ENCODE measurements at regions not wholly inside any gene's neighbourhood (a gene's known extent, or its start where the extent isn't known, plus 50 kb on each side); places are given as distances from the start of the nearest gene placed in this dataset.

DNA sequence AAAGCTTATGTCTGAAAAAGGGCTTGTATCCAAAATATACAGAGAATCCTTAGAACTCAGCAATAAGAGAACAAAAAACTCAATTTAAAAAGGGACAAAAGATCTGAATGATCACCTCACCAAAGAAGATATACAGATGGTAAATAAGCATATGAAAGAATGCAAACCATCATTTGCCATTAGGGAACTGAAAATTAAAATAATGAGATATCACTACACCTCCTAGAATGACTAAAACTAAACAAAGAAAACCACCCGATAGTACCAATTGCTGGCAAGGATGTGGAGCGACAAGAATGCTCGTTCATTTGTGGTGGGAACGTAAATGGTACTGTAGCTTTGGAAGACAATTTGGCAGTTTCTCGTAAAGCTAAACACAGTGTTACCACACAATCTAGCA lies 66.9 kb upstream of the MPHOSPH6 start:
- Histone ChIP-seq H3K4me3 (ENCODE audit: low read length) (no peak overlapping the region), H3K9me3 (ENCODE audit: control insufficient read depth, low read length) (no peaks in the 10 kb centered on the region), H3K4me1 (ENCODE audit: control insufficient read depth, insufficient read depth, low read length) (no peaks in the 10 kb centered on the region), H3K36me3 (ENCODE audit: control insufficient read depth, insufficient read depth, low read length, severe bottlenecking) (no peaks in the 10 kb centered on the region), H3K27me3 (replicated peaks; ENCODE audit: control insufficient read depth, insufficient read depth, low read length) (no peaks in the 10 kb centered on the region), H3K9ac (ENCODE audit: low read length) (no peak overlapping the region)
- no peak for DNase-seq (ENCODE audit: low read depth)

GRCh38 chr16:82236415-82236814 lies 66.4 kb upstream of the MPHOSPH6 start:
- Histone ChIP-seq H3K27me3 (replicated peaks; ENCODE audit: control insufficient read depth, insufficient read depth, low read length) (no peaks in the 10 kb centered on the region), H3K9ac (ENCODE audit: low read length) (no peak overlapping the region), H3K9me3 (ENCODE audit: control insufficient read depth, low read length) (no peaks in the 10 kb centered on the region), H3K4me1 (ENCODE audit: control insufficient read depth, insufficient read depth, low read length) (no peaks in the 10 kb centered on the region), H3K4me3 (ENCODE audit: low read length) (no peak overlapping the region), H3K36me3 (ENCODE audit: control insufficient read depth, insufficient read depth, low read length, severe bottlenecking) (no peaks in the 10 kb centered on the region)
- no peak for DNase-seq (ENCODE audit: low read depth)

DNA sequence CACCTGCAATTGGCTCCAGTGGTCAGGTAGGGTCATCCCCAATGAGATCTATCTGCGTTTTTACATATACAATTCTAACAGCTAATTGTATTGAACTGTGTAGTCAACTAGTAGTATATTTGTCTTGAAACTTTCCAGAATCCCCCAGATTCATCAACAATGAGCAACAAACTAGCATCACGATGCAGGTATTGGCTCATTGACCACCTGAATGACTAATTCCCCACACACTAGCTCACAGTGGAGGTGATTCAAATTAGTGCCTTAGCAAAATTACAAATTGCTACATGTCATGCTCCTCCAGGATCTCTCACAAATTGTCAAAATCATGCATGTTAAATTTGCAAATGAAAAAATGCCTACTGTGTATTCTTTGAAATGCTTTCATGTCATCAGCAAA lies 62.8 kb upstream of the MPHOSPH6 start:
- no peak overlapping the region for H3K4me3 ChIP-seq (ENCODE audit: low read length)
- H3K9ac ChIP-seq (ENCODE audit: low read length): no peak overlapping the region
- H3K4me1 ChIP-seq (ENCODE audit: control insufficient read depth, insufficient read depth, low read length): no peaks in the 10 kb centered on the region
- no peaks in the 10 kb centered on the region for H3K27me3 ChIP-seq (replicated peaks; ENCODE audit: control insufficient read depth, insufficient read depth, low read length)
- H3K9me3 ChIP-seq (ENCODE audit: control insufficient read depth, low read length): no peaks in the 10 kb centered on the region
- H3K36me3 ChIP-seq (ENCODE audit: control insufficient read depth, insufficient read depth, low read length, severe bottlenecking): no peaks in the 10 kb centered on the region
- DNase-seq (ENCODE audit: low read depth): no peak

- Histone ChIP-seq H3K9ac (ENCODE audit: low read length) (no peak overlapping the region), H3K4me3 (ENCODE audit: low read length) (no peak overlapping the region), H3K36me3 (ENCODE audit: control insufficient read depth, insufficient read depth, low read length, severe bottlenecking) (no peaks in the 10 kb centered on the region), H3K9me3 (ENCODE audit: control insufficient read depth, low read length) (no peaks in the 10 kb centered on the region), H3K4me1 (ENCODE audit: control insufficient read depth, insufficient read depth, low read length) (no peaks in the 10 kb centered on the region), H3K27me3 (replicated peaks; ENCODE audit: control insufficient read depth, insufficient read depth, low read length) (peaks cover 12% of the 10 kb centered on the region)
- DNase-seq (ENCODE audit: low read depth): no peak
Observed at GRCh38 chr16:82231008-82231787, 61.2 kb upstream of the MPHOSPH6 start.

DNA sequence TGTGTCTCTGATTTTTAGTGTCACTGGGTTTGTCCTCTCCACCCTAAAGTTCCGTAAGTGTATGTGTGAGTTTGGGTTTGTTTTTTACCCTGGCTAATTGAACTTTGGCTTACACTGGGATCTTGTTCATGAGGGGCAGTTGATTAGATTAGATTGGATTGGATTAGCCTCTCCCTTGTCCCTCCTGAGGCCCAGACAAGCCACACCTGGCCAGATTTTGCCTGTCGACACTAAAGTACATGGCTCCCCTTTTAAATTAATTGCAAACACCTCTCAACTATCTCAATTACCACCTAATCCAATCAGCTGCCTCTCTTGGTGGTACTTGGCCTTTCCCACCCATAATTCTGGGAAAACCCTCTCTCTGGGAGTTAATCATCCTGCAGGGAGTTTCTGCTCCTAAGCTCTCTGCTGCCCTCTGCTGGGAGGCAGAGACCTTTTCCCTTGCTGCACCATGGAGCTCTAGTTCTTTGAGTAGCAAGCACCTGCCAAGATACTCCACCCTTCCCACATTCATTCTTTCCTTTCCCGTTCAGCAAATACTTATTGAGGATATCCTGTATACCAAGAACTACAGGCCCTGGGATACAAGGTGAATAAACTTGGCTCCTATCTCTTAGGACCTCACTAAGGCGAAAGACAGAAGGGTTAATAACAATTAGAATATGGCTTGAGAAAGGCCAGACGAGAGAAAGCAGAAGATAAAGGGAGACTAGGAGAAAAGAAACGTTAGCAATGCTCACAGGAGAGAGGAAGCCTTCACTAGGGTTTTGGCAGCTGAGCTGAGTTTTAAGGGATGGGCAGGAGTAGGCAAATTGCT lies 60.0 kb upstream of the MPHOSPH6 start:
- H3K9ac ChIP-seq (ENCODE audit: low read length): no peak overlapping the region
- DNase-seq (ENCODE audit: low read depth): peak; percentile 91
- H3K9me3 ChIP-seq (ENCODE audit: control insufficient read depth, low read length): no peaks in the 10 kb centered on the region
- H3K36me3 ChIP-seq (ENCODE audit: control insufficient read depth, insufficient read depth, low read length, severe bottlenecking): no peaks in the 10 kb centered on the region
- peaks cover 17% of the 10 kb centered on the region for H3K27me3 ChIP-seq (replicated peaks; ENCODE audit: control insufficient read depth, insufficient read depth, low read length)
- H3K4me3 ChIP-seq (ENCODE audit: low read length): no peak overlapping the region
- no peaks in the 10 kb centered on the region for H3K4me1 ChIP-seq (ENCODE audit: control insufficient read depth, insufficient read depth, low read length)

GRCh38 chr16:82226327-82226726 lies 56.3 kb upstream of the MPHOSPH6 start:
- Histone ChIP-seq H3K36me3 (ENCODE audit: control insufficient read depth, insufficient read depth, low read length, severe bottlenecking) (no peaks in the 10 kb centered on the region), H3K27me3 (replicated peaks; ENCODE audit: control insufficient read depth, insufficient read depth, low read length) (peaks cover 19% of the 10 kb centered on the region)

GRCh38 chr16:82224821-82225220 lies 54.8 kb upstream of the MPHOSPH6 start:
- Histone ChIP-seq H3K9ac (ENCODE audit: low read length) (no peak overlapping the region), H3K9me3 (ENCODE audit: control insufficient read depth, low read length) (no peaks in the 10 kb centered on the region), H3K36me3 (ENCODE audit: control insufficient read depth, insufficient read depth, low read length, severe bottlenecking) (no peaks in the 10 kb centered on the region), H3K4me1 (ENCODE audit: control insufficient read depth, insufficient read depth, low read length) (no peaks in the 10 kb centered on the region), H3K4me3 (ENCODE audit: low read length) (no peak overlapping the region), H3K27me3 (replicated peaks; ENCODE audit: control insufficient read depth, insufficient read depth, low read length) (peaks cover 25% of the 10 kb centered on the region)
- DNase-seq (ENCODE audit: low read depth): no peak

More at GRCh38 chr16:82226327-82226726, 56.3 kb upstream of the MPHOSPH6 start:
- Histone ChIP-seq H3K4me1 (ENCODE audit: control insufficient read depth, insufficient read depth, low read length) (no peaks in the 10 kb centered on the region), H3K4me3 (ENCODE audit: low read length) (no peak overlapping the region), H3K9ac (ENCODE audit: low read length) (no peak overlapping the region), H3K9me3 (ENCODE audit: control insufficient read depth, low read length) (no peaks in the 10 kb centered on the region)
- DNase-seq (ENCODE audit: low read depth): no peak

- Histone ChIP-seq H3K36me3 (ENCODE audit: control insufficient read depth, insufficient read depth, low read length, severe bottlenecking) (no peaks in the 10 kb centered on the region), H3K4me1 (ENCODE audit: control insufficient read depth, insufficient read depth, low read length) (no peaks in the 10 kb centered on the region), H3K27me3 (replicated peaks; ENCODE audit: control insufficient read depth, insufficient read depth, low read length) (peaks cover 21% of the 10 kb centered on the region), H3K9ac (ENCODE audit: low read length) (no peak overlapping the region), H3K9me3 (ENCODE audit: control insufficient read depth, low read length) (no peaks in the 10 kb centered on the region), H3K4me3 (ENCODE audit: low read length) (no peak overlapping the region)
- DNase-seq (ENCODE audit: low read depth): no peak
Observed at GRCh38 chr16:82220541-82220940, 50.5 kb upstream of the MPHOSPH6 start.

Measured in adipocyte (in vitro differentiated cells).